Pancreas (tissue), 10 donors: ENCODE measurements at regions not wholly inside any gene's neighbourhood (a gene's known extent, or its start where the extent isn't known, plus 50 kb on each side); places are given as distances from the start of the nearest gene placed in this dataset.

ENCODE experiments used
- ATAC-seq, 4 donors: fragments of 200-7000 bp; cut with Tn5 transposase; one replicate each; pipeline versions ENCODE4 v1.8.0 to v1.9.1; 2020; ENCODE audit warnings: mild to moderate bottlenecking in 4 of 4, moderate library complexity in 4 of 4
- DNase-seq, 6 donors: peaks; one replicate each; pipeline ENCODE4 v3.0.0-alpha.2; 2020
- FAIRE-seq: peaks from 2 replicates; lab custom pipeline; 2012; peaks lifted over from hg19 to GRCh38; lab: Jason Lieb, UNC
- H3K27ac ChIP-seq, 4 donors: fragments of 200-600 bp; sonication (generic); 1 replicate in 3 of 4; 2 replicates in 1 of 4; pipeline versions ENCODE4 v1.5.0 to v1.8.0; 2020
- H3K27me3 ChIP-seq, 4 donors: fragments of 200-600 bp; one replicate each; pipeline ENCODE4 v1.8.0; 2021
- H3K36me3 ChIP-seq, 3 donors: fragments of 200-600 bp; sonication (generic) in 1 of 3; one replicate each; pipeline versions ENCODE4 v1.5.0 to v1.8.0; 2020 to 2021
- H3K4me1 ChIP-seq, 3 donors: fragments of 200-600 bp; one replicate each; pipeline ENCODE4 v1.8.0; 2021
- H3K4me3 ChIP-seq, 4 donors: fragments of 200-600 bp; sonication (generic) in 2 of 4; one replicate each; pipeline versions ENCODE4 v1.5.0 to v1.8.0; 2020 to 2021
- H3K9me3 ChIP-seq, 4 donors: fragments of 200-600 bp; one replicate each; pipeline ENCODE4 v1.8.0; 2021
- CTCF ChIP-seq, 4 donors: fragments of 200-600 bp; sonication (generic) in 3 of 4; IDR thresholded peaks; one replicate each; pipeline versions ENCODE4 v1.5.0 to v1.8.0; 2021; ENCODE audit warnings: antibody characterized with exemption in 4 of 4
- WGBS, 2 donors: extraction: QIAGEN DNeasy Blood & Tissue Kit; methylation state at CpG; one replicate each; pipeline ENCODE4 v1.1.7; 2013; 5-methylcytosine and 5-hydroxymethylcytosine counted together
- intact Hi-C, 3 donors: fragments of 100-400 bp; cut with DNase I; formaldehyde crosslinking; loops; one replicate each; pipeline versions ENCODE4 v1.11.1 to v1.14.2; 2022
- donor health status: healthy with polysubstance abuse.
- donor health status: DM: no; HTN: no; CAD: no; lungs with moderate emphysema.
- donor health status: DM: no; HTN: no; CAD: no.
- donor health status: control.
- donor health status: control.
- donor health status: Bipolar disorder and iron deficiency.
- donor health status: DM: yes; HTN: yes; CAD: no.
- donor health status: DM: no; HTN: no; CAD: no.
- donor health status: DM: no; HTN: no; CAD: no.
- donor health status: DM: yes; HTN: yes; CAD: no.

- H3K4me1 ChIP-seq, result no peaks in the 10 kb centered on the region
- no peaks in the 10 kb centered on the region for H3K9me3 ChIP-seq
- ATAC-seq, result no peak
- H3K27ac ChIP-seq, result no peak overlapping the region
- no peaks in the 10 kb centered on the region for H3K36me3 ChIP-seq
- H3K4me3 ChIP-seq, result no peak overlapping the region
- DNase-seq, result peak in 1 of 6 donors; percentile 46
- no peak for TF ChIP-seq CTCF (IDR thresholded peaks at IDR 0.05)
- H3K27me3 ChIP-seq, result no peaks in the 10 kb centered on the region
- intact Hi-C loops, result no loop called here
- no peak for FAIRE-seq
- WGBS, 2 donors, result 76 to 81% methylated on average over 33 of the region's 33 CpGs
Measured at GRCh38 chr6:170045981-170046667, 244.8 kb downstream of the DLL1 start.

GRCh38 chr6:170045563-170045960 is 245.3 kb downstream of the DLL1 start:
- no peaks in the 10 kb centered on the region for H3K9me3 ChIP-seq
- H3K27ac ChIP-seq, result no peak overlapping the region
- ATAC-seq, result no peak
- no peak overlapping the region for H3K4me3 ChIP-seq
- H3K27me3 ChIP-seq, result no peaks in the 10 kb centered on the region
- no peaks in the 10 kb centered on the region for H3K36me3 ChIP-seq
- H3K4me1 ChIP-seq, result no peaks in the 10 kb centered on the region
- TF ChIP-seq CTCF (IDR thresholded peaks at IDR 0.05), result no peak
- 66 to 76% methylated on average over 7 of the region's 7 CpGs for WGBS, 2 donors
- intact Hi-C loops, result no loop called here
- DNase-seq, result no peak
- FAIRE-seq, result no peak

DNA sequence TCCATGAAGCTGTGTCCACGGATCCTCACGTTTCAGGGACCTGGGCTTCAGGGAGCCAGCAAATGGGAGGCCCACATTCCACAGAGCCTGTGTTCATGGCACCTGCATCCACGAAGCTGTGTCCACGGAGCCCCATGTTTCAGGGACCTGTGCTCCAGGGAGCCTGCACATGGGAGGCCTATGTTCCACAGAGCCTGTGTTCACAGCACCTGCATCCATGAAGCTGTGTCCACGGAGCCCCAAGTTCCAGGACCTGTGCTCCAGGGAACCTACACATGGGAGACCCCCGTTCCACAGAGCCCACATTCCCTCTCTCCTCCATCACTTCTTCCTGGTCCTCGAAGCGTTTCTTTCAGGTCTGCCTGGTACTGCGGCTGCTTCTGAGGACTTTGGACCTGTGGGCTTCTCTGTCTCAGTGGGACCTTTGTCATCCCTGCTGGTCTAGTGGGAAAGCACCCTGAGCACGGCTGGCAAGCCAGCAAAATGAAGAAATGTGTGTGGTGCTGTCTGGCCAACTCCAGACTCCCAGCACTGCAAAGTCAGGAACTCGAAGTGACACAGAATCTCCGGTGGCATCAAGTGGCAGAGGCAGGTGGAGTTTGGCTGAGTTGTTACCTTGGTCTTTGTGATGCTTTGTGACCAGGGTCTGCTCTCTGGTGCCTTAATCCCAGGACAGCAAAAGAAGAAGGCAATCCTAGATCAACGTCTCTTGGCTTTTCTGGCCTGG is 245.9 kb downstream of the DLL1 start:
- Histone ChIP-seq H3K4me1 (no peaks in the 10 kb centered on the region), H3K9me3 (no peaks in the 10 kb centered on the region), H3K27ac (no peak overlapping the region), H3K27me3 (no peaks in the 10 kb centered on the region), H3K36me3 (no peaks in the 10 kb centered on the region), H3K4me3 (no peak overlapping the region)
- DNase-seq, result peak in 1 of 6 donors; percentile 41
- ATAC-seq, result no peak
- no peak for TF ChIP-seq CTCF (IDR thresholded peaks at IDR 0.05)
- 69 to 74% methylated on average over 13 of the region's 13 CpGs for WGBS, 2 donors
- FAIRE-seq, result no peak
- intact Hi-C loops, result no loop called here

- no peaks in the 10 kb centered on the region for H3K9me3 ChIP-seq
- H3K36me3 ChIP-seq, result no peaks in the 10 kb centered on the region
- no peak overlapping the region for H3K4me3 ChIP-seq
- WGBS, 2 donors, result 69 to 70% methylated on average over 11 of the region's 11 CpGs
- no peak for TF ChIP-seq CTCF (IDR thresholded peaks at IDR 0.05)
- no peaks in the 10 kb centered on the region for H3K27me3 ChIP-seq
- intact Hi-C loops, result no loop called here
- ATAC-seq (no peak), DNase-seq (peak in 1 of 6 donors; percentile 34), FAIRE-seq (no peak)
- no peaks in the 10 kb centered on the region for H3K4me1 ChIP-seq
- no peak overlapping the region for H3K27ac ChIP-seq
Measured at GRCh38 chr6:170043881-170044790, 246.7 kb downstream of the DLL1 start.
